ENCODE measurements at regions not wholly inside any gene's neighbourhood (a gene's known extent, or its start where the extent isn't known, plus 50 kb on each side); places are given as distances from the start of the nearest gene placed in this dataset.
"Not testable (repeated sequence)": the region's sequence is repeated elsewhere in the genome, so short reads cannot be mapped to it uniquely, and the experiment has no call there.

DNA sequence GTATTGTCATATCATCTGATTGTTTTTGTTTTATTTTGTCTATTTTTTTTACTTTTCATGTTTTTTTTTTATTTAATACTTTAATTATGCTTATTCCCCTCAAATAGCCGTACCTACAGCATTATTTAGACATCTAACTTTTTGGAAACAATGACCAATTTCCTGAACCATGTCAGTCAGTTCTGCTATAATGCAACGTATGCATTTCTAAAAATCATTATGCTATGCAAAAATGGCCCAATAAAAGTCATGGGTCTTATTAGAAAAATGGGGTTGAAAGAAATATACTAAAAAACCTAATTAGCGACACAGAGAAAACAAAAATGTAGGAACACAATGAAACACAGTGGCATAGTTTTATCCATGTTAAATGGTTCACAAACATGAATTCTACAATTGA lies 1454.7 kb downstream of the GRIK2 start:
- no peak for DNase-seq

- DNase-seq: no peak
These were observed 1447.6 kb downstream of the GRIK2 start for GRCh38 chr6:102841060-102841459.

GRCh38 chr6:102832021-102832420 lies 1438.5 kb downstream of the GRIK2 start:
- DNase-seq: no peak

DNA sequence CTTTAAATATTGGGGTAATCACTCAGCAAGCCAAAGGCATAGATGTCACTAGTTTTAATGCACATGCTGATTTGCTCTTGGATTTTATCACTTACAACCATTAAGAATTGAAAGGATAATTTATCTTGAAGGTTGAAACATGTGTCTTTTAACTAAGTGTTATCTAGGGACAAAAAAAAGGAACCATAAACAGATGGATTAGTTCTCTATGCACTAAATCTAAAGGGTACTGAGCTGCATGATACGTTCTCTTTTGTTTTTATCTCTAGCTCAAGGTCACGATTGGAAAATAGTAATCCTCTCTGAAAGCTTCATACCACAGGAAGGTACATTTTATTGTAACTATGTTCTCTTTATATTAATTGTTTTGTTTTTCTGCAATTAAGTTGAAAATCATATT lies 1426.6 kb downstream of the GRIK2 start:
- no peak for DNase-seq

DNA sequence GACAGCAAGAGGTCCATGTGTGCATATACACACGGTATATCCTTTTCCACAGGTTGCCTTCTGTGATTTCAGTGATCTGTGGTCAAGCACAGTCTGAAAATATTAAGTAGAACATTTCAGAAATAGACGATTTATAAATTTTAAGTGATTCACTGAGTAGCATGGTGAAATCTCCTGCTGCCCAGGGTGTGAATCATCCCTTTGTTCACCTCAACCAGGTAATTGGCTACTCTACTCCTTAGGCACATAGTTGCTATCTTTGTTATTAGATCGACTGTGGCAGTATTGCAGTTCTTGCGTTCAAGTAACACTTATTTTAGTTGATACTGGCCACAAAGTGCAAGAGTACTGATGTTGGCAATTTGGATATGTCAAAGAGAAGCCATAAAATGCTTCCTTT lies 1421.7 kb downstream of the GRIK2 start:
- no peak for DNase-seq

- DNase-seq: no peak
These were observed 1420.2 kb downstream of the GRIK2 start for GRCh38 chr6:102813489-102814275.

GRCh38 chr6:102812242-102812641 lies 1418.7 kb downstream of the GRIK2 start:
- DNase-seq: no peak

- DNase-seq: not testable (repeated sequence)
These were observed 1415.5 kb downstream of the GRIK2 start for GRCh38 chr6:102808944-102809505.

GRCh38 chr6:102799051-102799450 lies 1405.5 kb downstream of the GRIK2 start:
- DNase-seq: no peak

DNA sequence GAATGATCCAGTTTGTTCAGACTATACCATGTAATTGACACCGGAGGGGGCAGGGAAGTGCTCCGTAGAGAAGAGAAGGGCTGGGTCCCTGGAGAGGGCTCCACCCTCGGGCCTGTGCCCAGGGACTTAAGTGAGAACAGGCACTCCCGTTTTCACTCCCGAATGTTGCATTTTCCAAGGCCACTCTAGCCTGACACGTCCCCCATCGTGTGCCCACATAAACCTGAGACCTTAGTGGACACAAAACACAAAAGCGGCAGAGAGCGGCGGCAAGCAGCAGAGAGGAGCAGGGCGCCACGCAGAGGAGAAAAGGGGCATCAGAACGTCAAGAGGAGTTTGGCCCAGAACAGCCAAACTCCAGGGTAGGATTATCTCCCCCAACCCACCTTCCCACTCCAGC lies 1405.1 kb downstream of the GRIK2 start:
- no peak for DNase-seq

DNA sequence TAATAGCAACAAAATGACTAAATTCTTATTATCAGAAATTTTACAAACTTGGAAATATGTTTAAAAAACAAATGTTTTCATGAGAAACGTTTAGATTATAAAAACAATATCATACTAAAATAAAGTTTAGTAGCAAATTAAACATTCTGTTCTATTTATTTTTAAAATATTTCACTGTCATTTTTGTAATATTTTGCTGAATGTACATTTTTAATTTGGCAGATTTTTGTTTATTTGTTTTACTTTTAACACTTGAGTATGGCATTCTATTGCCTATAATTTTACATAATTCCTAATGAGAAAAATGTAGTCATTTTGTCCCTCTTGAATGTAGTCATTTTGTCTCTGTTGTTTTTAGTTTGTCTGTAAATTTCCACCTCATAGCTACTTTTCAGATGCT lies 1400.2 kb downstream of the GRIK2 start:
- no peak for DNase-seq

- no peak for DNase-seq
These were observed 1380.8 kb downstream of the GRIK2 start for GRCh38 chr6:102774326-102774725.

GRCh38 chr6:102773636-102774035 lies 1380.1 kb downstream of the GRIK2 start:
- no peak for DNase-seq

DNA sequence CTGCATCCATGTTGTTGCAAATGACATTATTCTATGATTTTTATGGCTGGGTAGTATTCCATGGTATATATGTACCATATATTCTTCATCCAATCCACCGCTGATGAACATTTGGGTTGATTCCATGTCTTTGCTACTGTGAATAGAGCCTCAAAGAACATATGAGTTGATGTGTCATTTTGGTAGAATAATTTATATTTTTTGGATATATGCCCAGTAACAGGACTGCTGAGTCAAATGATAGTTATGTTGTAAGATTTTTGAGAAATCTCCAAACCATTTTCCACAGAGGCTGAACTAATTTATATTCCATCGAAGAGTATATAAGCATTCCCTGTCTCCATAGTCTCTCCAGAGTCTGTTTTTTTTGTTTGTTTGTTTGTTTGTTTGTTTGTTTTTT lies 1373.5 kb downstream of the GRIK2 start:
- DNase-seq: no peak

DNA sequence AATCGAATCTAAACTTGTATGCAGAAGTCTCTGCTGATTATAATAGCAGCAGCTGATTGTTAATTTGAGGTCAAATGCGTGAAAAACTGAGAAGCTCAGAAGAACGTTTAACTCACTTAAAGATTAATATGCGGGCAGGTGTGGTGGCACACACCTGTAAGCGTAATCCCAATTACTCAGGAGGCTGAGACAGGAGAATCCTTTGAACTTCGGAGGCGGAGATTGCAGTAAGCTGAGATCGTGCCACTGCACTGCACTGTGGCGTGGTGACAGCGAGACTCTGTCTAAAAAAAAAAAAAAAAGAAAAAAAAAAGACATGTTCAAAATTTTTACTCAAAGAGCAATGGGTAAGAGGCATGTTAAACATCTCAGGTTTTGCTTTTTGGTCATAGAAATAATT lies 1370.8 kb downstream of the GRIK2 start:
- DNase-seq: no peak

- no peak for DNase-seq
These were observed 1370.4 kb downstream of the GRIK2 start for GRCh38 chr6:102763891-102764290.

- no peak for DNase-seq
These were observed 1368.4 kb downstream of the GRIK2 start for GRCh38 chr6:102761872-102762271.

DNA sequence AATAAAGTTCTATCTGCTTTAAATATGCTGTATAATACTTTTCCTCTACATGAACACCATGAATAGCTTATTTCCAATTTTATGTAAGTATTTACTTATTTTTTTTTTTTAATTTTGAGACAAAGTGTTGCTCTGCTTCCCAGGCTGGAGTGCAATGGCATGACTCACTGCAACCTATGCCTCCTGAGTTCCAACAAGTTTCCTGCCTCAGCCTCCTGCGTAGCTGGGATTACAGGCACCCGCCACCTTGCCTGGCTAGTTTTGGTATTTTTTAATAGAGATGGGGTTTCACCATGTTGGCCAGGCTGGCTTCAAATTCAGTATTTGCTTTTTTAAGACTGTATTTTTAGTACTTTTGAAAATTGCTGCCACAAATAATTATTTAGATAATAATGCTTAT lies 1365.9 kb downstream of the GRIK2 start:
- DNase-seq: no peak

DNA sequence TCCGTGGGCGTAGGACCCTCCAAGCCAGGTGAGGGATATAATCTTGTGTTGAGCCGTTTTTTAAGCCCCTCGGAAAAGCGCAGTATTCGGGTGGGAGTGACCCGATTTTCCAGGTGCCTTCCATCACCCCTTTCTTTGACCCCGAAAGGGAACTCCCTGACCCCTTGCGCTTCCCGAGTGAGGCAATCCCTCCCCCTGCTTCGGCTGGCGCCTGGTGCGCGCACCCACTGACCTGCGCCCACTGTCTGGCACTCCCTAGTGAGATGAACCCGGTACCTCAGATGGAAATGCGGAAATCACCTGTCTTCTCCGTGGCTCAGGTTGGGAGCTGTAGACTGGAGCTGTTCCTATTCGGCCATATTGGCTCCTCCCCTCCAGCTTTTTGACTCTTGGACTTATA lies 1365.0 kb downstream of the GRIK2 start:
- not testable (repeated sequence) for DNase-seq

DNA sequence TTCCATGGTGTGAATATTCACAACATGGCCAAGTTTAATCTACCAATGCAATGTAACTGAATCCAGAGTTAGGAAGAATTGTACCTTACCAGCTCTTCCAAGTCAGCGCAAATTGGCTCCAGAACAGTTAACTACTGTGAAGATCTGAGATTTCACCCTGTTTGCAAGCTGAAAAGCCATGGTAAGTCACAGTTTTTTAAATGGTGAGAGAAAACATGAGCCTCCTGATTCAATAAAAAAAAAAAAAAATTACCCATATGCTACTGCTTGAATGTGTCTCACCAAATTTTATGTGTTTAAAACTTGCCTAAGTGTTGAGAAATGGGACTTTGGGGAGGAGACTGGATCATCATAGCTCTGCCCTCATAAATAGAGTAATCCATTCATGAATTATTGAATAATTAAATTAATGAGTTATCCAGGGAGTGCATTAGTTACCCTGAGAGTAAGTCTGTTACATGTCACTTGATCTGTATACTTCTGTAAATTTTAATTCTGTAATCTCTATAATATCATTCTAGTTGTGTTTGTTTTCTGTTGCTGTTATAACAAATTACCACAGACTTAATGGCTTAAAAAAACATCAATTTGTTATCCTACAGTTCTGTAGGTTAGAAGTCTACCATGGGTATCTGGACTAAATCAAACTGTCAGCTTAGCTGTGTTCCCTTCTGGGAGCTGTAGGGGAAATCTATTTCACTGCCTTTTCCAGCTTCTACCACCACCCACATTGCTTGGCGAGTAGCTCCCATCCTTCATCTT lies 1355.9 kb downstream of the GRIK2 start:
- DNase-seq: no peak

- DNase-seq: no peak
These were observed 1353.4 kb downstream of the GRIK2 start for GRCh38 chr6:102746941-102747340.

DNA sequence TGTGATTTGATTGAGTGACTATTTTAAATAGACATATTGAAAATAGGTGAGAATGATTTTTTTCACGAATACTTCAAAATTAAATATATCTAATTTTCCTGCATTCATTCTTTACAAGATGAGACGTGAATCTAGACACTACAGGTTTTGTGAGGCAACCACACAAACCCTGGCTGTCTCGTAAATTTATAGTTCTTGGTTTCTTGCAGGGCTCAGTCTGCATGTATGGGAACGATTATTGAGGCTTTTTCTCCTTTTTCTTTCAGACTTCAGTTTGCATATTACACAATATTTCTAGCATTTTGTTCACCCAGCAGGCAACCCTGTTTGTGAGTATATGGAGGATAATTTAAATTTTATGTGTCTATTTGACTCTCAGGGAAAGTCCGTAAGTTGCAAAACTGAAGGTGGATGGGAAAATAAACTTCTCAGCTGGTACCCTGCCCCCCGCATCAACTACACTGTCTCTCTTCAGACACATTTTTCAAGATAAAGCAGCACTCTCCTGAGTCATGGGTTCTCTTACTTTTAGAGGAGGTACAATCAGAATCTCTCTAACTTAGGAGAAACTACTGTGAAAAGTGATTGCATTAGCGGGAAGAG lies 1349.3 kb downstream of the GRIK2 start:
- DNase-seq: no peak

DNA sequence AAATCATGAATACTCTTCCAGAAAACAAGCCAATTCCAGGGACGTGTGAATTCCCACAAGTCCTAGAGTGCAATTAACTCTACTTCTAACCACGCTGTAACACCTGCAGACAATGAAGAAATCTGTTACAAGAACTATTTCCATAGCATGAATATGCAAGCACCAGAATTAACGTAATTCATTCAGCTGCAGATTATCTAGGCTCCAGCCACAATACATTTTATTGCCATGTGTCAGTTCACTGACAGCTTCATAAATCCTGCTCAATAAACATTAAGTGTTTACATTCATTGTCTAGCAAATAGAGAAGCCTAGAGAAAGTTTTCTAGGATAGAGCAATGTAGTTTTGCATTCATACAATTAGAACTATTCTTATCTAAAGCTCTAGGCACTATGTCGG lies 1348.5 kb downstream of the GRIK2 start:
- no peak for DNase-seq
